Cerebellar cortex (tissue), 1 donor: ENCODE measurements at regions not wholly inside any gene's neighbourhood (a gene's known extent, or its start where the extent isn't known, plus 50 kb on each side); places are given as distances from the start of the nearest gene placed in this dataset.

Source experiments
- DNase-seq: peaks from one replicate; pipeline ENCODE4 v3.0.0-alpha.2; 2015; ENCODE audit warnings: low spot score

GRCh38 chr22:48855593-48856307 lies 971.9 kb downstream of the BRD1 start:
- DNase-seq: no peak

GRCh38 chr22:48855013-48855412 lies 972.7 kb downstream of the BRD1 start:
- DNase-seq: no peak

- DNase-seq: no peak
These were observed 973.9 kb downstream of the BRD1 start for GRCh38 chr22:48853627-48854240.

GRCh38 chr22:48851933-48852549 lies 975.6 kb downstream of the BRD1 start:
- DNase-seq: no peak

GRCh38 chr22:48850658-48851287 lies 976.9 kb downstream of the BRD1 start:
- no peak for DNase-seq

- DNase-seq: no peak
These were observed 977.6 kb downstream of the BRD1 start for GRCh38 chr22:48849963-48850657.

GRCh38 chr22:48849219-48849912 lies 978.3 kb downstream of the BRD1 start:
- no peak for DNase-seq

- DNase-seq: no peak
These were observed 981.5 kb downstream of the BRD1 start for GRCh38 chr22:48846200-48846599.

GRCh38 chr22:48845356-48845936 lies 982.2 kb downstream of the BRD1 start:
- DNase-seq: no peak

GRCh38 chr22:48844056-48844675 lies 983.5 kb downstream of the BRD1 start:
- DNase-seq: no peak

- DNase-seq: no peak
These were observed 984.0 kb downstream of the BRD1 start for GRCh38 chr22:48843640-48844039.

- DNase-seq: no peak
These were observed 984.7 kb downstream of the BRD1 start for GRCh38 chr22:48842976-48843375.

GRCh38 chr22:48842583-48842945 lies 985.1 kb downstream of the BRD1 start:
- no peak for DNase-seq

GRCh38 chr22:48841881-48842582 lies 985.6 kb downstream of the BRD1 start:
- DNase-seq: no peak

GRCh38 chr22:48840112-48840949 lies 987.3 kb downstream of the BRD1 start:
- DNase-seq: no peak

GRCh38 chr22:48838846-48839730 lies 988.6 kb downstream of the BRD1 start:
- no peak for DNase-seq

- no peak for DNase-seq
These were observed 989.3 kb downstream of the BRD1 start for GRCh38 chr22:48838376-48838775.

- no peak for DNase-seq
These were observed 990.2 kb downstream of the BRD1 start for GRCh38 chr22:48837341-48837935.
